Frontal cortex (tissue), 3 donors: ENCODE measurements at regions not wholly inside any gene's neighbourhood (a gene's known extent, or its start where the extent isn't known, plus 50 kb on each side); places are given as distances from the start of the nearest gene placed in this dataset.
"Not testable (repeated sequence)": the region's sequence is repeated elsewhere in the genome, so short reads cannot be mapped to it uniquely, and the experiment has no call there.

Experiments
- DNase-seq, 2 donors: peaks; one replicate each; pipeline ENCODE4 v3.0.0; 2012; ENCODE audit warnings: low spot score in 2 of 2
- FAIRE-seq: peaks from 2 replicates; lab custom pipeline; 2012; peaks lifted over from hg19 to GRCh38; lab: Jason Lieb, UNC
- donor health status: control.
- donor health status: control.
- donor health status: control.

DNA sequence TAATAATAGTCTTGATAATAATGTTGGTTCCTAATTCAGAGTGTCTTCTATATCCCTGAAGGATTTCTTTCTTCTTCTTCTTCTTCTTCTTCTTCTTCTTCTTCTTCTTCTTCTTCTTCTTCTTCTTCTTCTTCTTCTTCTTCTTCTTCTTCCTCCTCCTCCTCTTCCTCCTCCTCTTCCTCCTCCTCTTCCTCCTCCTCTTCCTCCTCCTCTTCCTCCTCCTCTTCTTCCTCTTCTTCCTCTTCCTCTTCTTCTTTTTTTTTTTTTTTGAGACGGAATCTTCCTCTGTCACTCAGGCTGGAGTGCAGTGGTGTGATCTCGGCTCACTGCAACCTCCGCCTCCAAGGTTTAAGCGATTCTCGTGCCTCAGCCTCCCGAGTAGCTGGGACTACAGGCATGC lies 242.8 kb upstream of the CPHXL start:
- not testable (repeated sequence) for FAIRE-seq, DNase-seq

DNA sequence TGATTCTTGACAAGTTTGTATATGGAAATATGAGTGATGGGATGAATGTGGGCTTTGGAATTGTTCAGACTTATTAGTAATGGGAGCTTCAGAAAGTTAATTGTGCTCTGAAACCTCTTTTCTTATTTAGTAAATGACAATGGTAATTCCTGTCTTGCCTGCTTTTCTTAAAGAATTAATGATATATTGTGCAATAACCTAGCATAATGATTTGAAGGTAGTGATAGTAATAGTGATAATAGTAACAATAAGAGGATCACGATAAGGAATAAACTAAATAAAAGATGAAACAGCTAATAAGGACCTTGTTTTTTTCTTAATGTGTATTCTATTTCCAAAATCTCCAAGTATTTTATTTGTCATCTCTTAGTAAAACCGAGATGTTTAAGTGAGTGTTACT lies 245.0 kb upstream of the CPHXL start:
- no peak for FAIRE-seq
- DNase-seq = no peak

DNA sequence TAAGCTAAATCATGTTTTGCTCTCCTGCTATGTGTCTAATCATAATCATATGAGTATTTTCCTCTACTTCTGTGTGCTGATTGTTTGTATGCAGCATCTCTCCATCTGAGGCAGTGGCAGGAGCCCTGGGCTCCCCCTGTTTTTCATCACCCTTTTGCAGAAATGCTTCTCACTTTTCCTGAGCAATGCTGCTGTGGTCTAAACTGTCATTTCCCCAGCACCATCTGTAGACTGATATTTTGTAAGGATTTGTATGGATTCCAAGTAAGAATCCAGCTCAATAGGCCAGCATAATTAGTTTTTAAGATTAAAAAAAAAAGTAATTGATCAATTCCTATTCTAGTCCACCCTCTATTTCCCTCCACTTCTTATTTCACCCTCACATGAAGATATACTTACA lies 257.0 kb upstream of the CPHXL start:
- no peak for DNase-seq

DNA sequence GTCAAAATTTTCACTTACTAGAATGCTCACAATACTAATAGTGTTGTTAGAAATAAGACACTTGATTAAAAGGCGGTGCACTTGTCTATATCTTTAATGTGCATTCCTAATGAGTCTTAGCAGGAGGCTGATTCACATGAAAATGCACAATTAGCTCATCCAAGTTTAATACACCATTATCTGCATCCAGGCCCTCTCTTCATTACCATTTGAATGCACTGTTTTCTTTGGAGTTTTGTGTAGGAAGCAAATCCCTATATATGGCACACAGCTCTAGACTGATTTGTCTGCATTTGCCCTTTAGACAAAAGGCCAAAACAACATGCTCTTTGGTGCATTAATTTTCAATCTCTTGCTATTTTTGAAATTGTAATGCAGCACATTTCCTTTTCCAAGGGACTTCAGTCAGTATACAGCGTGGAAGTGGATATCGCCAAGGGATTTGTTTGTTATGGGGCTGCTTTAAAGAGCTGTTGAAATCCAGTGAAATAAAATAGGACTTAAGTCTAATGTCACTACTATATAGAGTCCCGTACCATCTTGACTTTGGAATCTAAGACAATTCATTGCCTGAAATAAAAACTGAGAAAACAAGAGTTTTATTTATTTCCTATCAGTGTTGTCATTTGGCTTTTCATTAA lies 257.6 kb upstream of the CPHXL start:
- FAIRE-seq = no peak

More for the DNA sequence above, 257.0 kb upstream of the CPHXL start:
- no peak for FAIRE-seq

DNA sequence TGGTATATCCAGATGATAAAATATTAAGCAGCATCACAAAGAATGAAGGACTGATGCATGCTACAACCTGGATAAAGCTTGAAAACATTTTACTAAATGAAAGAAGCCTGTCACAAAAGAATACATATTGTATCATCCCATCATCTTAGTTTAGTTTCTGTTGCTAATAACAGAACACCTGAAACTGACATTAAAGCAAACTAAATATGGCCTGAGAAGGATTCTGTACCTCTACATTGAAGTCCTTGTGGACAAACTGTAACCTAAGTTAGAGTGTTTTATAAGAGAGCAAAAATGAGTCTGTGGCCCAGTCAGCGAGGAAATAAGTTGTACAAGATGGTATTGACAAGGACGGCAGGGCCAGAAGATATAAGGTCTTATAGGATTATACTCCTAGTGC lies 261.0 kb upstream of the CPHXL start:
- FAIRE-seq (no peak), DNase-seq (no peak)

More for the DNA sequence above, 257.6 kb upstream of the CPHXL start:
- no peak for DNase-seq

DNA sequence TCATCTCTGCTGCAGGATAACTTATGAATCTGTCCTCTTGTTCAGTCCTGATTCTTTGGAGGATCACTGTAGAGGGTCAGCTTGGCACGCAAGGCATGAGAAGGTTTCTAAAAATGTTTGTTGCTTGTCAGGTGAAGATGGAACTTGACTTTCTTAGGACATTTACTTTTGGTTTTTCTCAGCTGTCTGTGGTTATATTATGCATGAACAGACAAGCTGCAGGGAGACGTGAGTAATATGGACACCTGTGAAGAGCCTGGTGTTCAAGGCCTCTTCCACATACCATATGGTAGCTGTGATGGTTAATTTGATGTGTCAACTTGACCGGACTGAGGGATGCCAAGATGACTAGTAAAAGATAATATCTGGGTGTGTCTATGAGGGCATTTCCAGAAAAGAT lies 270.2 kb upstream of the CPHXL start:
- no peak for DNase-seq
- FAIRE-seq = no peak

DNA sequence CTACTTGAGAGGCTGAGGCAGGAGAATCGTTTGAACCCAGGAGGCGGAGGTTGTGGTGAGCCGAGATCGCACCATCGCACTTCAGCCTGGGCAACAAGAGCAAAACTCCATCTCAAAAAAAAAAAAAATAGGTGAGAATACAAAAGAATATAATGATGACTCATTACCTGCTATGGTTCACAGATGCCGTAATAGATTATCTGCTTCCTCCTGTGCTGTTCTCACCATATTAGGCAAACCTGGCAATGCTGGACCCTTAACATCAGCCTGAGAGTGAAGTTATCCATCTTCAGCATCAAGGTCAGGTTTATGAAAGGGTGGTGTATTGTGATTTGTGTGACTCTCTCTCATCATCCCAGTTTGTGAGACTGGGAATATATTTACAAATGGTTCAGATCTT lies 271.3 kb upstream of the CPHXL start:
- DNase-seq (no peak), FAIRE-seq (no peak)

DNA sequence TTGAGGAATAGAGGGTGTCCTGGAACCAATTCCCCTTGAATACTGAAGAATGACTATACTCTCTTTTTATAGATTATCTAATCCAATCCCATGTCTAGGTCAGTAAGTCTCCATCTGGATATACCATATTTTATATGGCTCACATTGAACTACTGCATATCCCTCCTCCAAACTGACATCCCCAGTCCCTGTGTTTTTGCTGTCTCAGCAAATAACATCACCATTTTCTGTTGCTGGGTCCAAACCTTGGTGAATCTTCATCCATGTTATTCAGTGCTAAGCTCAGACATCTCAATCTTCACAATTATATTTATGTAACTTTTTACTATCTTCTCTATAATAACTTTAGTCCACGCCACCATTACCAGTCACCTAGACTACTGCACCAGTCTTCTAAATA lies 269.6 kb upstream of the CNTNAP4 start:
- DNase-seq = no peak
- no peak for FAIRE-seq

DNA sequence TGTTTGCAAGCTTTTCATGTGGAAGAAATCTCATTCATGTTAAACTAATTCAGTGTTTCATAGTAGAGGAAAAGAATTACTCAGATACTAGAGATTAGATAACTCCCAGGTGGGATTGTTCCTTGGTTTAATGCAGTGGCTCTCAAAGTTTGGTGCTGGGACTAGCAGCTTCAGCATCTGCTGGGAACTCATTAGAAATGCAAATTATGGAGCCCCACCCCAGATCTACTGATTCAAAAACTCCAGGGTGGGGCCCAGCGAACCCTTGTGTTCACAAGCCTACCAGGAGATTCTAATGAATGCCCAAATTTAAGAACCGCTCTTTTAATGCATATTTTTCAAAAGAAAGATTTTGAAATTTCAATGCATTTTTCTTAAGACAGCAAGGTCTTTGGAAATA lies 253.4 kb upstream of the CNTNAP4 start:
- DNase-seq (no peak), FAIRE-seq (no peak)

DNA sequence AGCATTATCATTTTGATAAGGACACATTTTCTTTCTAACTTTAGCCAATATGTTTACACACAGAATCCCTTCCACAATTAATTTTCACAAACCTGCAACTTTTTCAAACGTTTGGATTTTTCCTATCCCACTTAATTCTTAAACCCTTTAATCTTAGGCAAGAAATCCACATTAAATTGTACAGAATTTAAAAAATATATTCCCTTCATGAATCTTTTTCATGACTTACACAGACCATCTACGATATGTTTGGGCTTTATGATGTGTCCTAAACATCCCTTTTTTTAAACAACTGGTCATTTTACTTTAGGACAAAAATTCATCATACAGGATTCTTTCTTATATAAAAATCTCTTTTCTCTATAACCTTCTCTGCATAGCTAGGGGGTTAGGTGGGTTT lies 241.5 kb upstream of the CNTNAP4 start:
- FAIRE-seq (no peak), DNase-seq (no peak)

DNA sequence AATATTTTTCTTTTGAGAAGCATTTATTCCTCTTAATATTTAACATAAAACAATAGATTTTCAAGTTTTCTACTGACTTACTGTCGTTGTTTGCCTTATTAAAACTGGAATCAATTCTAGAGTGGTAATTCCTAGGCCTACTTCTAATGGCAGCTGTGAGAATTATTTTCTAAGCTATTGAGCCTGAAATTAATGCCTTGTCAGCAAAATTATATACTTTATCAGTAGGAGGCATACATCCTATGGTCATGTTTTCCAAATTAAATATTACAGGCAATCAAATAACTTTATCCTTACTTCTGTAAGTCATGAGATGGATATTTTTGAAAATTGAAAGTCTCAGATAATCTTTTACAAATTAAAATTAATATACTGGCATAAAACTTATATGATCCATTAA lies 239.1 kb upstream of the CNTNAP4 start:
- FAIRE-seq (peak; percentile 3), DNase-seq (no peak)

DNA sequence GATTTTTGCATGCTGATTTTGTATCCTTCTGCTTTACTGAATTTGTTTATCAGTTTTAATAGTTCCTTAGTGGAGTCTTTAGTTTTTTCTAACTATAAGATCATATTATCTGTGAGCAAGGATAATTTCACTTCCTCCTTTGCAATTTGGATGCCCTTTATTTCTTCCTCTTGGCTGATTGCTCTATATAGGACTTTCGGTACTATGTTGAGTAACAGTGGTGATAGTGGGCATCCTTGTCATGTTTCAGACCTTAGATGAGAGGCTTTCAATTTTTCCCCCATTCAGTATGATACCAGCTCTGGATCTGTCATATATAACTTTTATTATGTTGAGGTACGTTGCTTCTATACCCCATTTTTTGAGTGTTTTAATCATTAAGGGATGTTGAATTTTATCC lies 224.5 kb upstream of the CNTNAP4 start:
- FAIRE-seq (no peak), DNase-seq (no peak)

DNA sequence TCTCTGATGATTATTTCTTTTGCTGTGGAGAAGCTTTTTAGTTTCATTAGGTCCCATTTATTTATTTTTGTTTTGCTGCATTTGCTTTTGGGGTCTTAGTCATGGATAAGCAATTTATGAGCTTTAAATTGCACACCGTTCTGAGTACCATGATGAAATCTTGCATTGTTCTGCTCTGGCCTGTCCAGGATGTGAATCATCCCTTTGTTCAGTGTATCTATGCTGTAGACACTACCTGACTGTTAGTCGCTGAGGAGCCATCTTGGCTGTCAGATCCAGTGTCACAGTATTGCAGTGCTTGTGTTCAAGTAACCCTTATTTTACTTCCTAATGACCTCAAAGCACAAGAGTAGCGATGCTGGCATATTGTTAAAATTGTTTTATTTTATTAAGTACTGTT lies 218.0 kb upstream of the CNTNAP4 start:
- DNase-seq (no peak), FAIRE-seq (no peak)

DNA sequence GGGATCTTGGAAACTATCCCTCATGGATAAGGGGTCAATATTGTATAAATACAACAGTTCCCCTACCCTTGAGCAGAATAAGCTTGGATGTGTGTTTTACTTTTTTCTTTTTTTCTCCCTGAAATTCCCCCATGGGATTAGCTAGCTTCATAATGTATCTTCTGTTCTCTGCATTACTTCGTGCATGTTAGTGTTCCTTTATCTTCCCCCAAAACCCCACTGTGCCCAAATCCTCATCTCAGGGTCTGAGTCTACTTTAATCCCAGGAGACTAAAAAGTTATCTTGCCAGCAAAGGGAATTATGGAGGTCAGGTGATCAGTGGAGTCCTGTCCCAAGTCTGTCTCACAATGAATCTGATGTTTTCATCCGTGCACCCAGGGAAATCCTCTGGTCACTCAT lies 217.5 kb upstream of the CNTNAP4 start:
- DNase-seq (no peak), FAIRE-seq (no peak)

DNA sequence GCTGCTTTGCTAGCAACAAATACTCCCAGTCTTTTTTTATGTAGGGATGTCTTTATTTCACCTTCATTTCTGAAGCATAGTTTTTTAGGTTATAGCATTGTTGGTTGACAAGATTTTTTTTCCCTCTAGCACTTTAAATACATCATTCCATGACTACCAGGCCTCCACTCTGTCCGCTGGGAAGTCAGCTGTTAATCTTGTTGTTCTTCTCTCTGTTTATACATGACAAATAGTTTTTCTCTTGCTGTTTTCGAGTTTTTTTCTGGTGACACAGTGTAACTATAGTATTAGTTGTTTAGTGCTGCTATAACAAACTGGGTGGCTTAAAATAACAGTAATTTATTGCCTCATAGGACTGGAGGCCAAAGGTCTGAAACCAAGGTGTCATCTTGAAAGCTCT lies 205.5 kb upstream of the CNTNAP4 start:
- no peak for FAIRE-seq

DNA sequence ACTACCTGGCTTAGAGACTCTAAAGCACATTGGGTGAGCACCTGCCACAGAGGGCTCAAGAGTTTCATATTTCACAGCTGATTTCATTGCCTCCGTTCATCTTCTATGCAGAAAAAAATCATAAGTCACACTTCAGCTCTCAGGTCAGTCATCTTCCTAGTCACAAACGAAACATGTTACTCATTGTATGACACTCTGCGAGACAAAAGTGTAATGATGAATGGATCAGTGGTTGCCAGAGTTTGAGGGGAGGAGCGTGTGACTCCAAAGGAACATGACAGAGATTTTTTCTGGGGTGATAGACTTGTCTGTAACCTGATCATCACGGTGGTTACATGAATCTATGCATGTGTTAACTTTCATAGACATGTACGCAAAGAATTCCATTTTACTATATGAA lies 195.2 kb upstream of the CNTNAP4 start:
- no peak for FAIRE-seq
- no peak for DNase-seq

More for the DNA sequence above, 205.5 kb upstream of the CNTNAP4 start:
- no peak for DNase-seq

DNA sequence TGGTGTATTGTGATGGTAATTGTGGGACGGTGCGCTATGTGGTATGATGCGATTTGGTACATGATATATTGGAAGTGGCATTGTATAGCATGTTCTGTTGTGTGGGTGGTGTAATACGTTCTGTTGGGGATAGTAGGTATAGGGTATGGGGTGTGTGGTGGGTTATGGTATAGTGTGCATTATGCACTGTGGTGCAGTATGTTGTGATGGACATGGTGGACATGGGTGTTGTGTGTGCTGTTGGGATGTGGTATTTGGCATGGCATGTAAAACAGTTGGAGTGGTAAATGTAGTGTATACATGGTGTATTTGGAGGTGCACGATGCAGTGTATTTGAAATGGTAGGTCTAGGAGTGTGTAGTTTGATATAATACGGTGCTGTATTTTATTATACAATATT lies 170.6 kb upstream of the CNTNAP4 start:
- FAIRE-seq = no peak
- DNase-seq = no peak

DNA sequence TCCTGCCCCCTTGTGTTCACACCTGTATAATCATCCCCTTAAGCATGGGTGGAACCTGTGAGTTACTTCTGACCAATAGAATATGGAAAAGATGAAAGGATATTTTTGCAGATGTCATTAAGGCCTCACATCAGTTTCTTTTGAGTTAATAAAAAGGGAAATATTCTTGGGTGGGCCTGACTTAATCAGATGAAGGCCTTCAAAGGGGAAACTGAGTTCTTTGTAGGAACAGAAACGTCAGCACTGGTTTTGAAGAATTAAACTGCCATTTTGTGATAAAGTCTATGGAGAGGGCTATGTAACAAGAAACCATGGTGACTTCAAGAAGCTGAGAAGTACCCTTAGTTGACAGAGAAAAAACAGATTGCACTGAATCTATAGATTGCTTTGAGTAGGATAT lies 168.7 kb upstream of the CNTNAP4 start:
- FAIRE-seq (no peak), DNase-seq (no peak)

DNA sequence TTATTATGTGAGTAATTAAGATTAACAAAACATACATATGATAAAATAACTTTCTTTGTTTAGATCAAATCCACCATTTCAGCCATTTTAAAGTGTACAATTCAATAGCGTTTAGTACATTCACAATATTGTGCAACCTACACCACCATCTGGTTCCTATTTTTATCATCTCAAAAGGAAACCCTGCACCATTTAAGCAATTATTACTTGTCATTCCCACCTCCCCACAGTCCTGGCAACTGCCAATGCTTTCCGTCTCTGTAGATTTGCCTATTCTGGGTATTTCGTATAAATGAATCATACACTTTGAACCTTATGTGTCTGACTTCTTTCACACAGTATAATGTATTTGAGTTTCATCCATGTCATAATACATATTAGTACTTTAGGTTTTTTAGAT lies 162.5 kb upstream of the CNTNAP4 start:
- FAIRE-seq (peak; percentile 37), DNase-seq (no peak)

DNA sequence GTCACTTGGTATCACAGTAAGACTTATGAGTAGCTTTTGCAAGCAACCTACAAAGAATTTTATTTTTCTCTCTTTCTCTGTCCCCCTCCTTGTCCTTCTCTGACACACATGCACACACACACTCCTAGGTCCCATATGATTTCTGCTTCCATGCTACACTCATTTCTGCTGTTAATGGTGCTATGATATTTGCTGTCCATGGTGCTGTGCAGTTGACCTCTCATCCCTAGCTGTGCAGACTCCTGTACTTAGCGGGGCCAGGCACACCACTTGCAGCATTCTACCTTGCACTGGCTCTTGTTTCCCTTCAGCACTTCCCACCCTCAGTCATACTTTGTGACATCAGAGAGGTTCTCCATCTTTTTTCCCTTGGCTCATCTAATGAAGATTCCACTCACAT lies 158.9 kb upstream of the CNTNAP4 start:
- FAIRE-seq (no peak), DNase-seq (no peak)

DNA sequence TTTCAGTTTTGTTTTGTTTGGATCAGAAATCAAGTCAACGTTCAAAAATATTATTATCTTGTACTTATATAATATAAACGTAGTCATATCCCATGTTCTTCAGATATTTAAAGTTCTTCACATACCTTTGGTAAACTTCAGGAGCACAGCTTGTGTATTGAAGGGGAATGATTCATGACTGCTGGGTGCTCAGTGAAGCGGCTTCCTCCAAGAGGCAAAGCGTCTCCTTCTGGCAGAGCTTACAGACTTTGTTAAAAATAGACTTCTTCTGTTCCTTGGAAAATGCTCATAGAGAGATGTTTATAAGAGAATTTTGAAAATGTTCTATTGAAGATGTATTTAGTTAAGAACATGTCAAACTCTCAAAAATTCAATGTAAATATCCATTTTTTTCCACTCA lies 155.6 kb upstream of the CNTNAP4 start:
- DNase-seq (peak in 1 of 2 donors; percentile 2), FAIRE-seq (no peak)

DNA sequence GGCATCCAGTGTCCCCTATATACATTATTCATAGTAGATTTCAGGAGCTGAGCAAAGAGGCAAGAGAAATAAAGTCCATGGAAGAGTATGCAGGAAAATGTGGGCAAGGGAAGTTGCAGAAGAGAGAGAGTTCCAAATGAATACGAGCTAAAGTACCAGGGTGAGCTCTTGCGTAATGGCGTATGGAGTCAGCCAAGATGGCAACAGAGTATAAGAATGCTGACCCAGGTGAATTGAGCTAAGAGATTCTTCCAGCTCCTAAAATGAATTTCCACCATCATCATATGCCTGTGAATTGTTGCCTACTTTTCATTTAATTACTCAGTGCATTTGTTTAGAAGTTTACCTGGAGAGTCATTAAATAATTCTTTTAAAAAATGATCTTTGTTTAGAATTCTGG lies 153.2 kb upstream of the CNTNAP4 start:
- FAIRE-seq (no peak), DNase-seq (no peak)

DNA sequence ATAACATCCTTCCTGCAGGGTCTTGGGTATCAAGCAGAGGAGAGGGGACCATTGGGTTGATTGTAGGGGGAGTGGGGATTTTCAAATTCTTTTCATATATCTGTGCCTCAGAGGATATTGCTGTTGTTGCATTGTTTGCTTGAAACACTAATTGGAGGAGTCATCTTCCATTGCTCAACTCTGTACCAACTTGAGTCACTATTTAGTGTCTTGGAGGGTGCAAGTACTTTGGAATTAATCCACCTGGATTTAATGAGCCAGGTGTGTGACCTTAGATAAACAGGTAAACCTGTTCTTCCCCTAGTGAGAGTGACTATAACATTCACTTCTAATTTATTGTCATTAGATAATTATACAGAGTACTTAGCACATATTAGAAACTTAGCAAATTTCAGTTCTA lies 151.3 kb upstream of the CNTNAP4 start:
- FAIRE-seq (no peak), DNase-seq (no peak)
